ENCODE measurements at regions not wholly inside any gene's neighbourhood (a gene's known extent, or its start where the extent isn't known, plus 50 kb on each side); places are given as distances from the start of the nearest gene placed in this dataset.

- DNase-seq (ENCODE audit: low spot score): no peak
- no peak overlapping the region for H3K4me3 ChIP-seq
- no peaks in the 10 kb centered on the region for H3K9me3 ChIP-seq (ENCODE audit: low read depth)
- no peaks in the 10 kb centered on the region for H4K20me1 ChIP-seq (ENCODE audit: low read depth)
- H3K4me2 ChIP-seq: no peak overlapping the region
- no peaks in the 10 kb centered on the region for H3K36me3 Mint-ChIP-seq
- no peaks in the 10 kb centered on the region for H3F3A ChIP-seq (ENCODE audit: low read depth)
- H3K4me1 Mint-ChIP-seq: peaks cover 3% of the 10 kb centered on the region
- H3K27me3 Mint-ChIP-seq (ENCODE audit: insufficient read depth, low read depth): no peaks in the 10 kb centered on the region
- H3K9ac ChIP-seq: no peak overlapping the region
- no peaks in the 10 kb centered on the region for H3K27me3 ChIP-seq
- no peak overlapping the region for H3K27ac ChIP-seq
- no peaks in the 10 kb centered on the region for H3K36me3 ChIP-seq
- no peak overlapping the region for H3K27ac Mint-ChIP-seq
- TF ChIP-seq EZH2phosphoT487 (IDR thresholded peaks at IDR 0.05): no peak
- TF ChIP-seq, protein P1, sequence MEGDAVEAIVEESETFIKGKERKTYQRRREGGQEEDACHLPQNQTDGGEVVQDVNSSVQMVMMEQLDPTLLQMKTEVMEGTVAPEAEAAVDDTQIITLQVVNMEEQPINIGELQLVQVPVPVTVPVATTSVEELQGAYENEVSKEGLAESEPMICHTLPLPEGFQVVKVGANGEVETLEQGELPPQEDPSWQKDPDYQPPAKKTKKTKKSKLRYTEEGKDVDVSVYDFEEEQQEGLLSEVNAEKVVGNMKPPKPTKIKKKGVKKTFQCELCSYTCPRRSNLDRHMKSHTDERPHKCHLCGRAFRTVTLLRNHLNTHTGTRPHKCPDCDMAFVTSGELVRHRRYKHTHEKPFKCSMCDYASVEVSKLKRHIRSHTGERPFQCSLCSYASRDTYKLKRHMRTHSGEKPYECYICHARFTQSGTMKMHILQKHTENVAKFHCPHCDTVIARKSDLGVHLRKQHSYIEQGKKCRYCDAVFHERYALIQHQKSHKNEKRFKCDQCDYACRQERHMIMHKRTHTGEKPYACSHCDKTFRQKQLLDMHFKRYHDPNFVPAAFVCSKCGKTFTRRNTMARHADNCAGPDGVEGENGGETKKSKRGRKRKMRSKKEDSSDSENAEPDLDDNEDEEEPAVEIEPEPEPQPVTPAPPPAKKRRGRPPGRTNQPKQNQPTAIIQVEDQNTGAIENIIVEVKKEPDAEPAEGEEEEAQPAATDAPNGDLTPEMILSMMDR (IDR thresholded peaks at IDR 0.05): no peak
- TF ChIP-seq EZH2 (IDR thresholded peaks at IDR 0.05): no peak
- H3K4me3 Mint-ChIP-seq: no peak overlapping the region
- no peaks in the 10 kb centered on the region for H3K9me3 Mint-ChIP-seq
- no peaks in the 10 kb centered on the region for H3K79me2 ChIP-seq (ENCODE audit: low read depth)
- H2AFZ ChIP-seq (replicated peaks): no peak overlapping the region
- H3K4me1 ChIP-seq: no peaks in the 10 kb centered on the region
Measured at GRCh38 chr5:120738568-120738967, 274.5 kb downstream of the PRR16 start.

DNA sequence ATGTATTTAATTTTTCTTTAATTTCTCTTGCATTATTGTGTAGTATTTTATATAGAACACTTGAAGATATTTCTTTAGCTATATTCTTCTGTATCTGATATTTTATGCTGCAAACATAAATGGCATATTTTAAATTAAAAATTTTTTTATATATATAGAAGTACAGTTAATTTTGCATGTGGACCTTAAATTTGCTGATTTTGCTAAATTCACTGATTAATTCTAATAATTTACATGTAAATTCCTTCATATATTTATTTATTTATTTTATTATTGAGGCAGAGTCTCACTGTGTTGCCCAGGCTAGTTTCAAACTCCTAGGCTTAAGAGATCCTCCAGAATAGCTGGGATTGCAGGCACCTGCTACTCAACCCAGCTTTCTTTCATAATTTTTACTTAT lies 276.9 kb downstream of the PRR16 start:
- Histone ChIP-seq H3K4me1 (no peaks in the 10 kb centered on the region), H3K9me3 (ENCODE audit: low read depth) (no peaks in the 10 kb centered on the region), H4K20me1 (ENCODE audit: low read depth) (no peaks in the 10 kb centered on the region), H3K4me3 (no peak overlapping the region), H3K79me2 (ENCODE audit: low read depth) (no peaks in the 10 kb centered on the region), H3F3A (ENCODE audit: low read depth) (no peaks in the 10 kb centered on the region), H3K27me3 (no peaks in the 10 kb centered on the region), H2AFZ (replicated peaks) (no peak overlapping the region), H3K27ac (no peak overlapping the region), H3K9ac (no peak overlapping the region), H3K36me3 (no peaks in the 10 kb centered on the region), H3K4me2 (no peak overlapping the region)
- Mint-ChIP-seq H3K9me3 (no peaks in the 10 kb centered on the region), H3K27ac (no peak overlapping the region), H3K4me1 (no peaks in the 10 kb centered on the region), H3K36me3 (no peaks in the 10 kb centered on the region), H3K27me3 (ENCODE audit: insufficient read depth, low read depth) (no peaks in the 10 kb centered on the region), H3K4me3 (no peak overlapping the region)
- no peak for DNase-seq (ENCODE audit: low spot score)
- no peak for TF ChIP-seq EZH2 (IDR thresholded peaks at IDR 0.05)
- no peak for TF ChIP-seq EZH2phosphoT487 (IDR thresholded peaks at IDR 0.05)
- TF ChIP-seq, protein P1 (IDR thresholded peaks at IDR 0.05): no peak

DNA sequence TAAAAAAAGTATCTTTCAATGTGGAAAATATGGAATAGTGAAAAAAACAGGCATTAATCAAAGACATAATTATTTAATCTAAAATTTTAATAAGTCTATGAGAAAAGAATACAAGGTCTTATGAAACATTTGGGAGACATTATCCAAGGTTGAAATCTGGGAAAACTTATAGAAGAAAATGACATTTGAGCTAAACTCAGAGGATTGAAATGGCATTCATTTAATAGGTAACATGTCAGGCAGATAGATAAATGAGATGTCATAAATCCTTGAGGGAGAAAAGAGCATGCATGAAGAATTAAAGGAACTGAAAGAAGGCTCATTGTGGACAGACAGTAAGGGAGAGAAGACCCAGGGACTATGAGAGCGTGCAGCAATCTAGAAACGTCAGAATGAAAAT lies 284.4 kb downstream of the PRR16 start:
- Histone ChIP-seq H3K4me2 (no peak overlapping the region), H4K20me1 (ENCODE audit: low read depth) (no peaks in the 10 kb centered on the region), H3K79me2 (ENCODE audit: low read depth) (no peaks in the 10 kb centered on the region), H3K27me3 (no peaks in the 10 kb centered on the region), H3K9ac (no peak overlapping the region), H3K9me3 (ENCODE audit: low read depth) (no peaks in the 10 kb centered on the region), H3K4me3 (no peak overlapping the region), H3K27ac (no peak overlapping the region), H3K36me3 (no peaks in the 10 kb centered on the region), H2AFZ (replicated peaks) (no peak overlapping the region), H3F3A (ENCODE audit: low read depth) (peaks cover 5% of the 10 kb centered on the region), H3K4me1 (no peaks in the 10 kb centered on the region)
- no peak for DNase-seq (ENCODE audit: low spot score)
- no peaks in the 10 kb centered on the region for H3K36me3 Mint-ChIP-seq
- no peaks in the 10 kb centered on the region for H3K27me3 Mint-ChIP-seq (ENCODE audit: insufficient read depth, low read depth)
- no peaks in the 10 kb centered on the region for H3K4me1 Mint-ChIP-seq
- H3K9me3 Mint-ChIP-seq: no peaks in the 10 kb centered on the region
- no peak overlapping the region for H3K4me3 Mint-ChIP-seq
- TF ChIP-seq EZH2phosphoT487 (IDR thresholded peaks at IDR 0.05): no peak
- TF ChIP-seq, protein P1 (IDR thresholded peaks at IDR 0.05): no peak
- no peak for TF ChIP-seq EZH2 (IDR thresholded peaks at IDR 0.05)
- no peak overlapping the region for H3K27ac Mint-ChIP-seq

- Histone ChIP-seq H3K27me3 (no peaks in the 10 kb centered on the region), H3F3A (ENCODE audit: low read depth) (peaks cover 5% of the 10 kb centered on the region), H3K4me2 (no peak overlapping the region), H3K36me3 (no peaks in the 10 kb centered on the region), H3K4me3 (no peak overlapping the region), H3K27ac (no peak overlapping the region), H2AFZ (replicated peaks) (no peak overlapping the region), H3K9ac (no peak overlapping the region), H3K9me3 (ENCODE audit: low read depth) (no peaks in the 10 kb centered on the region), H3K79me2 (ENCODE audit: low read depth) (no peaks in the 10 kb centered on the region), H4K20me1 (ENCODE audit: low read depth) (no peaks in the 10 kb centered on the region), H3K4me1 (no peaks in the 10 kb centered on the region)
- H3K4me3 Mint-ChIP-seq: no peak overlapping the region
- H3K9me3 Mint-ChIP-seq: no peaks in the 10 kb centered on the region
- no peaks in the 10 kb centered on the region for H3K36me3 Mint-ChIP-seq
- H3K4me1 Mint-ChIP-seq: no peaks in the 10 kb centered on the region
- DNase-seq (ENCODE audit: low spot score): no peak
- no peak overlapping the region for H3K27ac Mint-ChIP-seq
- TF ChIP-seq EZH2 (IDR thresholded peaks at IDR 0.05) (no peak), EZH2phosphoT487 (IDR thresholded peaks at IDR 0.05) (no peak)
- TF ChIP-seq, protein P1 (IDR thresholded peaks at IDR 0.05): no peak
- no peaks in the 10 kb centered on the region for H3K27me3 Mint-ChIP-seq (ENCODE audit: insufficient read depth, low read depth)
Measured at GRCh38 chr5:120749737-120750136, 285.6 kb downstream of the PRR16 start.

Measured in neural progenitor cell (in vitro differentiated cells).